A172 (cell line): ENCODE measurements at regions not wholly inside any gene's neighbourhood (a gene's known extent, or its start where the extent isn't known, plus 50 kb on each side); places are given as distances from the start of the nearest gene placed in this dataset.
A peak's percentile ranks its signal among the peaks of the same experiment; 100 is the strongest.

Experiments used
- DNase-seq: peaks from one replicate; pipeline ENCODE4 v3.0.0-alpha.2; 2015; ENCODE audit warnings: low spot score

DNA sequence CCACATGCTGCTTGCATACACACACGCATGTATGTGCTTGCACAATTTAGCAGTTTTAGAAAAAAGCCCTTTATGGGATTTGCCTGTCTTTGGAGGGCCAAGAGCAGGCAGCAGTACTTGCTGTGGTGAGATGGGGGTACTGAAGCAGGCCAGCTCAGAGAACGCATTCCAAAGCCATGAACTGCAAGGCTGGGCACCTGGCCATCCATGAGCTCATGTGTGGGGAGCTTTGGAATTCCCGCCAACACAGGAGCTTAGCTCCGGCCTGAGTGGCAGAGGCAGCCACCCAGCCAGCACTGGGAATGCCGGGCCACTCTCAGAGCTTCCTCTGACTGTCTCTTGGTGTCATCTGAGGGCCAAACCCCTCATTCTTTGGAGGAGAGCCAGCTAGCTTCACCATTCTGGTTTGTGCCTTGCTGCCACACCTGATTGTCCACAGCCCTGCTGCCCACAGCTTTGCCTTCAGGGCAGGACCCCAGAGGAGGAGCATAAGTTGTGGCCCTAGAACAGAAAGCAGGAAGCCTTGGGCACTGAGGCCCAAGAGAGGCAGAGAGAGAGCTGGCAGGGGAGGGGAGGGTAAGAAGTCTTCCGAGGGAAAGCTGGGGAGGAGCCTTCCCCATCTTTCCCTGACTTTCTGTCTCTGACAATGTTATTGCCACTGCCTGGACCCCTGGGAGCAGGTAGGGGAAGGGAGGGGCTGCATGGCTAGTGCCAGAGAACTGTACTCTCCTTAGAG is 92.1 kb upstream of the POU3F1 start:
- peak; percentile 95 for DNase-seq

DNA sequence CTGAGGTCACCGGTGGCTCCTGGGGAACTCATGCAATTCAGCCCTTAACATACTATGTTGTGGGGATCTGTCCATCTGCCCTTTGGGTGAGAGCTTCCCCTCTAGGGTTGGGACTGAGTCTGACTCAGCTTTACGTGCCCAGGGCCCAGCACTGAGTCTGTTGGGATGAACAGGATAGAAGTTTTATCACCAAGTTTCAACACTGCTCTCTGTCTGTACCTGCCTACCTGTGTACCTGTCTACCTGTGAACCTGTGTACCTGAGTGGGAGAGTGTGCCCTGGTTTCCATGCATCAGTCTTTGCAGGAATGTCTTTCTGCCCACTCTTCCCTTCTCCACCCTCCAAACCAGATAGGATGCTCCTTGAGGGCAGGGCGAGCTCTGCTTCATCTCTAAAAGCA is 90.6 kb upstream of the POU3F1 start:
- no peak for DNase-seq

DNA sequence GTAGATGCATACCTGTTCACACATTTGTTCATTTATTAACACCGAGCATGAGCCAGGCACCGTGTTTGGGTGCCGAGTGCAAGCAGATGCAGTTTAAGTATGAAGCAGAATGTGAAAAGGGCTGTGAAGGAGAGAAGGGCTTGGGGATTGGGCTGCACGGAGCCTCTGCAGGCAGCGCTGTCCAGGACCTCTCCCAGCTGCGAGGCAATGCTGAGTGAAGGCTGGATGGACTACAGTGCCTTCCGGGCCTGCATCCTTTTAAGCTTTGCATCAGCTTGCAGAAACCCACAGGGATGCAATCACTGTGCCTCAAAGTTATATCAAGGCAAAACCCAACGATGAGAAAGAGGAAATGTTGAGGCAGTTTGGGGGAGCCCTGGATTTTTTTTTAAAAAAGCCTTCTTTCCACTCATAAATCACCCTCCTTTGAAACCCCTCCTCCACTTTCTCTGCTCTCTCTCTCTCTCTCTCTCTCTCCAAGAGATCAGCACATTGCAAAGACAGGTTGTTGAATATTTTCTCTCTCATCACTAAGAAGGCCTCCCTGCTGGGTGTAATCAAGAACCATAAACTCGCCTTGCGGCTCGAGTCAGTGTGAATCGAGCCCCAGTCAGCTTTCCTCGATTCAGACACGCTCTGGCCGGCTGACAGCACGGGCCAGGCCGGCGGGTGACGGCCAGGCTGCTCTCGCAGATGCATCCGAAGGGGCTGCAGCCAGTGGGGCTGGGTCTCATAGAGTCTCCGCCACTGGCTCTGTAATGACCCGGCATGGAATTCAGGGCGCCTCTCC is 89.2 kb upstream of the POU3F1 start:
- DNase-seq: no peak

DNA sequence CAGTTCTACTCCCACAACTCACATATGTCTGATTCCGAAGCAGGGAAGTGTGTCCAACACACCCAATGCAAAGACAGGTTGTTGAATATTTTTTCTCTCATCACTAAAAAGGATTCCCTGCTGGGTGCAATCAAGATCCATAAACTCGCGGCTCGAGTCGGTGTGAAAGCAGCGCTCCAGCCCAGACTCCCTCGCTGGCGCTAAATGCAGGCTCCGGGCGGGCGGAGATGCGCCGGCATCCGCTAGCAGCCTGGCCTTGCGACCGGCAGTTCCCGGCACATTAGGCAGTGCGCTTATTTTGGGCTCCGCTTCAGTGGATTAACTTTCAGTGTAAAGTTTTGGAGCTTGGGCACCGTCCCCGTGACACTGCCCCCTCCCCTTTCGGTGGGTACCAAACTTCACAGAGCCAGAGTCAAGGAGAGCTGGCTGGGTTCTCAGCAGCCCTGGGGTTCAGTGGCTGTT is 87.7 kb upstream of the POU3F1 start:
- no peak for DNase-seq

DNA sequence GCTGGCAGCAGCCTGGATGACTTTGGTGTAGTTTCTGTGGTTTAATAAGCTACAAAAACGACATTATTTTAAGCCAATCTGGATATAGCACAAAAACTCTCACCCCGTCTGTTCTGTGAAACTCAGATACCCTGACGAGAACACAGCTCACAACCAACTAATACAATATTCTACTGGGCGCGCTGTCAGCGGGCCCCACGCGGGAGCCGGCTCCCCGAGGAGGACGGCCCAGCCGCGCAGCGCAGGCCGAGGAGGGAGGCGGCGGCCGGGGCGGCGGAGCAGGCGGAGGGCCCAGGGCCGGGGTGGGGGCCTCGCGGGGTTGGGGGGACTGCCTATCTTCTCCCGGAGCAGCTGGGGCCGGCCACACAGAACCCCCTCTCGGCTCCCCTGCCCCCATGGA is 87.2 kb upstream of the POU3F1 start:
- DNase-seq: no peak

DNA sequence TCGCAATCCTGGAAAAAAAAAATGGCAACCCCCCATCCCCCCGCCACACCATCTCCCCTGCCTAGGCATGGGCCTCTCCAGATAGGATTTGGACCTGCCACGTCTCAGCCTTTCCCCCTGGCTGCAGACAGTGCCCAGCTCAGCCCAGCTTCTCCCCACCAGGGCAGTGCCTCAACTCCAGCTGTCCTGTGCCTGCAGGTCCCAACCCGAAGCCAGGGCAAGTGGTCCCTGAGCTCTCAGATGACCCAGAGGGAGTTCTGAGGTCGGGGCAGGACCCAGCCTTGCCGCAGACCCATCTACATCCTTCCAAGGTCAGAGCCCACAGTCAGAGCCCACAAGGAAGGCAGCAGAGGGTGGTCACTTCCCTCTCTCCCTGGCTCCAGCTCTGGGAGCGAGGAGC is 86.7 kb upstream of the POU3F1 start:
- DNase-seq: no peak

DNA sequence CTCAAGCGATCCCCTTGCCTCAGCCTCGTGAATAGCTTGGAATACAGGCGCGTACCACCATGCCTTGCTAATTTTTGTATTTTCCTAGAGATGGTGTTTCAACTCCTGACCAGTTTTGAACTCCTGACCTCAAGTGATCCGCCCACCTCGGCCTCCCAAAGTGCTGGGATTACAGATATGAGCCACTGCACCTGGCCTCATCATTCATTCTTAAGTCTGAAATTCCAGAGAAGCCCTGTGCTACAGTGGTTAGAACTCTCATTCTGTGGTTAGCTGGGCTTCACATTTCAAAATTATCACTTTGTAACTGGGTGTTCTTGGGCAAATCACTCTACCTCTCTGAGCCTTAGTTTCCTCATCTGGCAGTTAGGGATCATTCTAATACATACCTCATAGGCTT is 86.1 kb upstream of the POU3F1 start:
- peak; percentile 21 for DNase-seq

DNA sequence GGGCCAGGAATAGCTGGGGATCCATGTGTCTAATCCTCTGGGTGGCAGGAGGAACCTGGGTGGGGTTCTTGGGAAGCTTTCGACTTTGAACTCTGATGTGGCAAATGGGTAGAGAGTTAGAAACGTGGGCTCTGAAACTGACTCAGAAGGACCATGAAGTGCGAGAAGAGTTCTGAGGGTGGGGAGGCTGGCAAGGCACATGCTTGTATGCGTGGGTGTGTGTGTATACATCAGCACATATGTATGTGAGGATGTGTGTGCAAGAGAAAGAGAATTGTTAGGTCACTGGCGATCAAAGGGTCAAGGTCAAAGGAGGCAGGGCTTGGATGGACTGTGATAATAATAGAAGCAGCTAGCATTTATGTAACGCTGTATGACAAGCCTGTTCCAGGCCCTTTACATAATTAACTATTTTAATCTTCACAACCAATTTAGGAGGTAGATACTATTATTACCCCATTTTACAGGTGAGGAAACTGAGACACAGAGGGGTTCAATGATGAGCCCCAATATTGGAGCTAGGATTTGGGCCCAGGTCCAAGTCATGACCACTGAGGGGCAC is 84.5 kb upstream of the POU3F1 start:
- DNase-seq: no peak

DNA sequence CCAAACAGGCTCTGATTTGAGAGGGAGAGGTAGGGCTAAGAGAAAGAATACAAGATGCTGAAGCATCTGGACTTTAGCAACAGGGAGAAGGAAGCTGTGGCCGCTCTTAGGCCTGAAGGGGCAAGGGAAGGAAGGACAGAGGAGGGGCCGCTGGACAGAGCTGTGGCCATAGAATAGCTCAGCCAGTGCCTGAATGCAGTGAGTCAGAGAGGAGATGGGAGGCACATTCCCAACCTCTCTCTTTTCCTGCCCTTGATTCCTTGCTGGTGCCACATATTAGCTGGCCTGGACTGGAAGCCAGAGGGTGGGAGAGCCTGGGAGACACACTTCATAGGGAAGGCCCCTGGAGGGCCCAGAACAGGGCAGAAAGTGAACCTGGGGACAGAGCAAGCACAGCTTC is 83.4 kb upstream of the POU3F1 start:
- no peak for DNase-seq

DNA sequence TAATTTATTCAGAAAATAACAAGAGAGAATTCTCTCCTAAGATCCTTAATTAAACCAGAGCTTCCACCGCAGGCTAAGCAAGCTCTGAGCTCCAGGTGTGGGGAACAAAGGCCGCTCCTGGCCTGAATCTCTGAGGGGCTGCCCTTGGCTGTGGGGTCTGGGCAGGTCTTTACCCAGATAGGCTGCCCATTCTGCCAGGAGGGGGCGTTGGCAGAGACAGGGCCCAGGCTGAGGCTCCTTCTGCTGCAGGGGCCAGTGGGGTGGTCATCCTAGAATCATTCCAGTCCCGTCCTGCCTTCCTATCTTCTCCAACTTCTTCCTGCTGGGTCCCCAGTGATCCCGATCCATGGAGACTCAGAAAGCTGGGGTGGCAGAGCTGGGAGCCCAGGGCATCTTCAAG is 82.9 kb upstream of the POU3F1 start:
- no peak for DNase-seq

DNA sequence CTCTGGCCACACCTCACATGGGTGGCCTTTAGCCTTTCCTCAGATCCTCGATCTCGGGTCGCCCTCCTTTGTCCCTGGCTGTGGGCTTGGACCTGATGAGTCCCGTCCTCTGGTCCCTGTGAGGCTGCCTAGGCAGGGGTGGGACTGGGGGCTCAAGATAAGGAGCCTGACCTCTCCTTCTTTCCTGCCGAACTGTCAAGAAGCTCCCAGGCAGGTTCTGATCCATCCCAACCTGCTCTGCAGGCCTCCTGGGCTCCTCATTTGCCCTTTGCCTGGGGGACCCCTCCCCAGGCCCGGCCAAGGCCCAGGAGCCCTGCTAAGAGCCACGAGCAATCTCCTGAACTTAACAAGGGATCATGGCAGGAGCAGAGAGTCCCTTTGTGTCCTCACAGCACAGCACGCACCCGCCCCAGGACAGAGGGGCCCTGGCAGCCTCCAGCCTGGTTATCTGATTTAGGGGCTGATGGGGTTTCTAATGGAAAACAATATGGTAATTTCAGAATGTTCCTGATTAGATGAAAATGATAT is 82.4 kb upstream of the POU3F1 start:
- DNase-seq: no peak

DNA sequence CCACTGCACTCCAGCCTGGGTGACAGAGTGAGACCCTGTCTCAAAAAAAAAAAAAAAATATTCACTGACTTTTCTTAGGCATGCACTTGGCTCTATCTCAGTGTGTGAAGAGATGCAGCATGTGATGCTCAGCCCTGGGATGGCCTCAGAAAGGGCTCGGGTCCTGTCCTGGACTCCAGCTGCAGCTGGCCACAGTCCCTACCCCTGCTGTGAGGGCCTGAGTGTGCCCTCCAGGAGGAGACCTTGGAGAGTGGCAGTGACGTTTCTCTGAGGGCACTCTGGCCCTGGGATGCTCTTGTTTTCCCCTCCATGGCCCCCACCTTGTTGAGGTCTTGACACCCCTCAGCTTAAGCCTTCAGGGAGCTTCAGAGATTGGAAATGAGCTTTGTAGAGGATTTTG is 81.9 kb upstream of the POU3F1 start:
- no peak for DNase-seq

DNA sequence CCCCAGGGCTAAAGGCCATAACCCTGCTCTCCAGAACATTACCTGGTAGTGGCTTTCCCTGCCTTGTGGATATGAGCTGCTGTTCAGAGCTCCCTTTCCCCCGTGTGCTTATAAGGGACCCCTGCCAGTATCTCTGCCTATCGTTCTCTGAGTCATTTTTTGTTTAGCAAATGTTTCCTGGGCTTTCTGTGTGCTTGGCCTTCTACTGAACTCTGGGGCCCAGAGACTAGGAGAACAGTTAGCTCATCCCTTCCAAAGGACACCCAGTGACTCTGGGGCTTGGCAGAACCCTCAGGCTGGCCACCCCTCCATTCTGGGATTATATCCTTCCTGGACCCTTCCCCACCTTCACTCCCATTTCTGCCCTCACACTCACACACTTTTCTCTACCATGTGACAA is 80.8 kb upstream of the POU3F1 start:
- no peak for DNase-seq

DNA sequence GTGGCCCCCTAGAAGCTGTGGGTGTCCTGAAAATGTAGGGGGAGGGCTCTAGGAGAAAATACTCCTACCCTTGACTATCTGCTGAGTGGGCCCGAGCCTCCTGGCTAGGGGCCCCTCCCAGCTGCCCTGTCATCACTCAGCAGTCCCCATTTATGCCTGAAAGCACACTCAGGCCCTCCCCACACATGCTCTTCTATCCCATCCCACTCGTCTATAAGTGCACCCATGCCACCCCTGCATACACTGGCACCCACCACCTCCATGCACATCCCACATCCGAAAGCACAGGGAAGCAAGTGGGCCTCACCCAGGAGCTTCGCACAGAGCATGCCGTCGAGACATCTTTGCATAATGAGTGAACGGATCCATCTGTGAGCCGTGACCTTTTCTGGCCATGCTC is 80.4 kb upstream of the POU3F1 start:
- DNase-seq: no peak

DNA sequence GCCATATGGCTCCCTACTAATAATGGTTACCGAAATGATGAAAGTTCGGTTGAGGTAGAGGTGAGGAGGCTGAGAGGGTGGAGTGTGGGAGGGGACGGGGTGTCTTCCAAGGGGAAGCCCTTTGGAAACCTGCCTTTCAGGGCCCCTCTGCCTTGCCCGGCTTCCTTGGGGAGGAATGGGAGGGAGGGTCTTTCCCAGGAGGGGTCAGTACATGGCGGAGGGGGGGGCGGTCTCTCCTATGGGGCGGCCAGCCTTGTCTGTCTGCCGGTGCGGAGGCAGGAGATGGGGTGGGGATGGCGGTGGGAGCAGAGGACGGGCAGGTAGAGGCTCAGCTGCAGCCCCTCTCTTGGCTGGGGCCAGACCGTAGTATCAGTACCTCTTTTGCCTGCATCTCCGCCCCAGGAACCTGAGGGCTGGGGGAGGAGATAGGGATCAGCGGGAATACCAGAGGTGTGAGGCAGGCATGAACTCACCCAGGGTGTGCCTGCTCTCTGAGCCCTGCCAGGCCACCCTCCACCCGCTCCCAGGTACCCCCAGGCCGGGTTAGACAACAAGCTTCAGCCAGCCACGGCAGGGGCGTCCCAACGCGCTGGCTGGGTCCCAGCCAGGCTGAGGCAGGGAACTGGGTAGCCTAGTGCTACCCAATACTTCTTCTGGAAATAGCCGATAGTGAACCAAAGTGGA is 79.4 kb upstream of the POU3F1 start:
- no peak for DNase-seq

DNA sequence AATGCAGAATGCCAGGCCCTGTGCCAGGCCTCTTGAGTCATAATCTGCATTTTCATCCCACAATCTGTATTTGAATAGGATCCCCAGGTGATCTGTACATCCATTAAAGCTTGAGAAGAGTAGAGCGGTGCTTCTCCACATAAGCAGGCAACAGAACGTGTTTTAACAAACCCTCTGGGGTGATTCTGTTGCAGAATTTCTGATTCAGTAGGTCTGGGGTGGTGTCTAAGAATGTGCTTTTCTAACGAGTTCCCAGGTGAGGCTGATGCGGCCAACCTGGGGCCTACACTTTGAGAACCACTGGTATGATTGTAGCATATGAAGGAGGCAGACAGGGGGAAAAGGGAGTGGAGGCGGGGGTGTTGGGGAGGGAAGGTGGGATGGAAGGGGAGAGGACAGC is 78.4 kb upstream of the POU3F1 start:
- DNase-seq: no peak

DNA sequence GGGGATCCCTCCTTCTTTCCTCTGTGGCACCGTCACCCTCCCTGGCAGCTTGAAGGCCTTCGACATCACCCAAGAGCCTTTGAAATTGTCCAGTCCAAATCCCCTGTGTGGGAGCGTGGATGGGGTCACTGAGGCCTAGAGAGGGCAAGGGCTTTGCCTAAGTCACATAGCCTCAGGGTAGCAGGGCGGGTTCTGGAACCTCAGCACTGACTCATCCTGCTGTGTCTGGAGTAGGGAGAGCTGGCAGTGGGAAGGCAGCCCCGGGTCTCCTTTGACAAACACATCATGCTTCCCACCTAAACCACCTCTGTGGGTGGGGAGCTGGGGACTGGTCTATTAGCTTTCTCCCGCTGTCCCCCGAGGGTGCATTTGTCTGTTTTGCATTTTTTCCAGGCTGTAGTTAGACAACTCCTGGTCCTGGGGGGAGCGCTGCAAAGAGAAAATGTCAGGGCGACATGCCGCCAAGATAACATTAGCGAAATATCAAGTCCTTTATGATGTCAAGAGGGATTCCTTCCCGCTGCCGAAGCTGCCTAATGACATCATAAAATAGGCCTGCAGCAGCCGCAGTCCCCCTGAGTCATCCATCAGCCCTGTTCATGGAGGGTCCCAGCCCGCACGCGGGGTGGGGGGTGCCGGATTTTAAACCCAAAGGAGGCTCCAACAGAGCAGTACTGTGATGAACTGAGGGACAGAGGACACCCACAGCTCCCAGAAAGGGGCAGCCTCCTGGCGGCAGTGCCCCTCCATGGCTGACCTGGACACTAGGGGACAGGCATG is 77.0 kb upstream of the POU3F1 start:
- peak; percentile 31 for DNase-seq

DNA sequence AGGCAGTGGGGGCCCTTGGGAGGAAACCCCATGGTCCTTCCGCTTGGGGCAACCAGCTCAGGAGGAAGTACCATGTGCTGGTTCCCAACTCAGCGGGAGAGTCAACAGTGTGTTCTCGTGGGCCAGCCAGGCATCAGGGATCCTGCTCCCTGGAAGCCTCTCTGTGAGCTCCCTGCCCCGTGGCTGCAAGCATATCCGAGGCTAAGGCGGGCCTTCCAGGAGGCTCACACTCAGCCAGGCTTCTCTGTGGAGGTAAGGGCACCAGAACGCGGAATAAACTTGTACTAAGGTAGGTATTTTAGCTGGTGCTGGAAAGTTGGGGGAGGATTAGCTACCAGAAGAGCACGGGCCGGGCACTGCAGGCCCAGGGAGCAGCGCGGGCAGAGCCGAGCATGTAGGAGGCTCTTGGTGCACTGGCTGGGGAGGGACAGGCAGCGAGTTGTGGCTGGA is 74.7 kb upstream of the POU3F1 start:
- DNase-seq: no peak

DNA sequence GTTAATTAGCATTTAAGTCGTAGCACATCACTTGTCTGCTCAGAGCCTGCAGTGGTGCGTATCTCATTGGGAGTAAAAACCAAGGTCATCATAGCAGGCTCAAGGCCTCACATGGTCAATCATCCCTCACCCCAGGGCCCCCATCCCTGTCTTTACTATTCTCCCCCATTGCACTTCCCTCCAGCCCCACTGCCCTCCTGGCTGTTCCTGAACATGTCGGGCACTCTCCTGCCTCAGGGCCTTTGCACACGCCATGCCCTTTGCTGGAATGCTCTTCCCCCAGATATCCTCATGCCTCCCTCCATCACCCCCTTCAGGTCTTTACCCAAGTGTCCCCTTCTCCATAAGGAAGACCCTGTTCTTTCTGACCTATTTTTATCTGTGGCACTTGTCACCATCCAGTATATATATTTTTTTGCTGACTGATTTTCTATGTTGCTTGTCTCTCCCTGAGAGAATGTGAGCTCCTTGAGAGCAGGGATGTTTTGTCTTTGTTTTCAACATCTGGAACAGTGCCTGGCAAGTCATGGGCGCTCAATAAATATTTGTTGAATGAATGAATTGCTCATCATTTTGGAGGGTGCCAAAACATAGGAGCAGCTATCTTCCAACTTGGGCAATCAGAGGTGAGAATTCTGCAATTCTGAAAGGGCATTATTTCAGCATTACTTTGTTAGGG is 74.1 kb upstream of the POU3F1 start:
- DNase-seq: no peak

DNA sequence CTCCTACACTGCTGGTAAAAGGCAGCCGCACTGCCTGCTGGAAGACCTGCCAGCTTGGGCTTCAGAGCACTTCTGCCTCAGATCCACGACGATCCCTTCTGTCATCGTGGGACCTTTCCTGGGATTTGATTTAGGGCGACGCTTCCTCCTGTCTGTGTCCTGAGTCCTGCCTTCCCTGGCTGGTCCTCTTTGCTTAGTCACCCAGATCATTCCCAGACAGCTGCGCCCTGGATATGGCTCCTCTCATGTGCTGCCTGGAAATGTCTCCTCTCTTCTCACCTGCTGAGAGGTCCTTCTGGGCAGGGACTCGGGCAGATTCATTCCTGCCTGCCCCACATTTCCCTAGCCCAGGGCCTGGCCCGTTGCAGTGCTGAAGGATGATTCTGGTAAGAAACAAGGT is 72.4 kb upstream of the POU3F1 start:
- DNase-seq: no peak

DNA sequence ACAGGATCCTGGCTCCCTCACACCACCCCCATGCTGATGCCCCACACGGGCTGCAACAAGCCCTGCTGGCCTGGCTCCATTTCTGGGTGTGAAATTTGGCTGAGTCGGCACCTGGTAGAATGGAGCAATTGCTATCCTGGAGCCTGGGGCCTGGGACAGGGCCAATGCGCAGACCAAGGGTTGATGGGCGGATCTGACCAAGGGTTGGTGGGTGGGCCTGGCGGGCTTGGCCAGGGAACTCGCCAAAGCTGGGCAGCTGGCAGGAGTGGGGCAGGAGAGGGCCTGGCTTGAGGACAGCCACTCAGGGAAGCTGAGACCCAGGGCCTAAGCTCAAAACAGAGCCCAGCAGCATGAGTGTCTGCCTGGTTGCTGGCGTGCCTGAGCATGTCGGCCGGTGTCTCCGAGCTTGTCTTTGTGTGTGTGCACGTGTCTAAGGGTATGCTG is 70.9 kb upstream of the POU3F1 start:
- DNase-seq: no peak
